Activated CD4-positive, alpha-beta T cell treated with anti-CD3 and anti-CD28 coated beads, Interleukin-2, Interleukin-4, amounts not matched to agents 100 ng/mL and 50 ng/mL, durations not matched to agents 16 hours and 8 hours (primary cell): ENCODE measurements at regions not wholly inside any gene's neighbourhood (a gene's known extent, or its start where the extent isn't known, plus 50 kb on each side); places are given as distances from the start of the nearest gene placed in this dataset.

Experiments
- DNase-seq: peaks from one replicate; pipeline ENCODE4 v3.0.0-alpha.2; 2020; ENCODE audit warnings: low spot score

- no peak for DNase-seq
Measured at GRCh38 chr3:90015688-90016356, 908.4 kb downstream of the EPHA3 start.

DNA sequence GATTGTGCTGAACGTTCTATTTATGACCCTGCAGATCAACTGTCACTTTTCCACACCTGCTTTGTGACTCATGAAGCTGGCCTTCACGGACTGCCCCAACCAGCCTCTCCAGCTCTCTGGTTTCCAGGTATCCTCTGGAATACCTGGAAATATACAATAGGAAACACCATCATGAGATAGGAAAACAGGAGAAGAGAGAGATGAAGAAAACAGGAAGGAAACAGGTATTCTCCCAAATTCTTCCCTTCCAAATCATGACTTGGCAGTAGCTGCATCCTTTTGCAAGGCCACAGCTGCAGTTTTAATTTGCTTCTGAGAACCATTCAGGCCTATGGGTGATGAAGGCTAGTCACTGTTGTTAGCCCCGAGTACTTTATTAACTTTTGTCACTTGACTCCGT lies 909.1 kb downstream of the EPHA3 start:
- no peak for DNase-seq

DNA sequence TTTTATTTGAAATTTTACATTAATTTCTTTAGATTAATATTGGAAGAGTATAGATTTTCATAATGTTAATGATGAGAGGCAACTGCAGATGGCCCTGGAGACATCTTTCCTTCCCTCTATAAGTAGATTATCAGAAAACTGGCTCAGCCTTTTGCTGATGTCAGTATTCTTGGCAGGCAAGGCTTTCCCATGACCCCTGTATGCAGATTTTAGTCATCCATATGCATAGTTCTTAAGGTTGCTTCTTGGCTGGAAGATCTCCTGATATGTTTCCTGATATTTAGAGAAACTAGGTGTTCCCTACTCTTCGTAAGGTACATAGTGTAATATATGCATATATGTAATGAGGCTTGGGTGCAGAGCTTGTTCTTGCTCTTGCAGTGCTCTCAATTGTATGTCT lies 911.4 kb downstream of the EPHA3 start:
- no peak for DNase-seq

- no peak for DNase-seq
Measured at GRCh38 chr3:90025019-90025418, 917.6 kb downstream of the EPHA3 start.

DNA sequence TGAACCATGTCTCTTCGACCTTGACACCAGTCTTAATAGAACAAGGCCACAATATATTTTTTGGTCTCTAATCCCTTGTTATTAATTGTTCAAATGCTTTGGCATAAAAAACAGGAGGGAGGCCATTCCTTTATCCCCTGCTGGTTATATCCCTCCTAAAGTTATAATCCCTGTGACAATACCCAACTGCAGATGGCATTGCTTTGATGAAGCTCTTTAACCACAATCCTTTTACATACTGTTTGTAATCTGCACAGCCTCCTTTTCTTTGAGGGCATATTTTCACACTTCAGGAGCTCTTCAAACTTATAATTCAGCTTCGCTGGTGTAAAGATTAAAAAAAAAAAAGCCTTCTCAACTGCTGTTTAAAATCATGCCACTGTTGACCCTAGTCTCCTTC lies 919.0 kb downstream of the EPHA3 start:
- DNase-seq = no peak

DNA sequence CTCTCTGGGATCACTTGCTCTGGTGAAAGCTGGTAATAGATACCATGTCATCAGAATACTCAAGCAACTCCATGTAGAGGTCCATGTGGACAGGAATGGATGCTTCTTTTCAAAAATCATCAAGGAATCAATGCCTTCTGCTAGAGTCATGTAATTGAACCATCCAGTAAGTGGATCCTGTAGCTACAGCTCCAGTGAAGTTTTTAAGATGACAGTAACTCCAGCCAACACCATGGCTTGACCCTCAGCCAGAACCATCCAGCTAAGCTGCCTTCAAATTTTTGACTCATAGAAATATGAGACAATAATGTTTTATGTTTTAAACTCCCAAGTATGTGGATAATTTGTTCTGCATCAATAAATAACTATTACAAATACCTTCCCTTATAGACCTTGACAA lies 923.7 kb downstream of the EPHA3 start:
- no peak for DNase-seq

DNA sequence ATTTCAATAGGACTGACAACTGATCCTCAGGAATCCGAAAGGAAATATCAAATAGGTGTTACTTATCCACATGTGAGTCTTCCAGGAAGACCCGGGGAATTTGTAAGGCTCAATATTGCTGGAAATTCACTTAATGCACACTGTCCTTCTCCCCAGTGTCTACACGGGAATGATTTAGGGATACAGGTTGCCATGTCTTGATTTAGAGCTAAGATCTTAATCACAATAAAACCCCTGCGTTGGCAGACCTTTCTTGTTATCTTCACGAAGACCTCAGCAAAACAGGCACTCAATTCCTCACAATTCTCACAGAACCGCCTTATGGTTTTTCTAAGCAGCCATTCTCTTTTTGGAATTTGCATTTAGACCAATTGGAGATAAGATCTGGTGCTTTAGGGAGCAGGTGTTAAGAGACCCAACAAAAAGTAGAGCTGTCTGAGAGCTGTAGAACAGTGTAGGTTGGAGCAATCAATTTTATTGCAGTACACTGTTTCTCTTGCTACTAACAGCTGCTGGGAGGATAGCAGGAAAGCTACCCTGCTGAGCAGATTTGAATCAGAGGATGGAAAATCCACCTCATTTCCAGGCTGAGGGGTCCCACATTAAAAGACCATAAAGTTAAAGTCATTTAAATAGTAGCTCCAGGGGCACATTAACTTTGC lies 925.7 kb downstream of the EPHA3 start:
- no peak for DNase-seq

DNA sequence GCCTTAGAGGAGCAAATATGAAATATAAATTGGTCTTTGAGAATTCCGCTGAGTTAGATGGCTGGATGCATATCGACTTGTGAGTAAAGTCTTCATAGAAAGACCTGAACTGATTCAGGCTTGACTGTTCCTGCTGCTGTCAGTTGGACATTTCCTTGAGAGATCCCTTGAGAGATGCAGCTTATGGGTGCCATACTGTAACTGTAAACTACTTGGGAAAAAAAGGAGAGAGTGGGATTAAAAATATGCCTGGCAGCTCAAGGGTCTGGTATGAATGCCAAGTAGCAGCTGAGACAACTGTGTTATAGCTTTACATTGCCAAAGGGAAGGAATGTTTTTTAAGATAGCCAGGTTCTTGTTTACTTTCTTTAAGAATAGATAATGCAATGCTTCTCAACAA lies 926.6 kb downstream of the EPHA3 start:
- DNase-seq = no peak

GRCh38 chr3:90035643-90036042 lies 928.2 kb downstream of the EPHA3 start:
- DNase-seq = no peak

DNA sequence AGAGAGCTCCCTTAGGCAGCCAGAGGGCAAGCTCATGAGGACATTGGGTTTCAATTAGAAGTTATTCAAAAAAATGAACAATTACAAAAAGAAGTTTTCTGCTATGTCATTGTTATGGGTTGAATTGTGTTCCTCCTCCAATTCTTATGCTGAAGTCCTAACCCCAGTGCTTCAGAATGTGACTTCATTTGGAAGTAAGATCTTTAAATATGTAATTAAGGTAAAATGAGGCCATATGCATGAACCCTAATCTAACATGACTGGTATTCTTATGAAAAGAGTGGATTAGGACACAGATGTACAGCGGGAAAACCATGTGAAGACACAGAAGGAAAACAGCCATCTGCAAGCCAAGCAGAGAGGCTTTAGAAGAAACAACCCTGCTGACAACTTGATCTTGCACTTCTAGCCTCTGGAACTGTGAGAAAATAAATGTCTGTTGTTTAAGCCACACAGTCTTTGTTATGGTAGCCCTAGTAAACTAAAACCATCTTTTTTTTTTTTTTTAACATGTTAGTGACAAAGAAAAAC lies 929.6 kb downstream of the EPHA3 start:
- DNase-seq = no peak

- DNase-seq = no peak
Measured at GRCh38 chr3:90039994-90040393, 932.6 kb downstream of the EPHA3 start.

DNA sequence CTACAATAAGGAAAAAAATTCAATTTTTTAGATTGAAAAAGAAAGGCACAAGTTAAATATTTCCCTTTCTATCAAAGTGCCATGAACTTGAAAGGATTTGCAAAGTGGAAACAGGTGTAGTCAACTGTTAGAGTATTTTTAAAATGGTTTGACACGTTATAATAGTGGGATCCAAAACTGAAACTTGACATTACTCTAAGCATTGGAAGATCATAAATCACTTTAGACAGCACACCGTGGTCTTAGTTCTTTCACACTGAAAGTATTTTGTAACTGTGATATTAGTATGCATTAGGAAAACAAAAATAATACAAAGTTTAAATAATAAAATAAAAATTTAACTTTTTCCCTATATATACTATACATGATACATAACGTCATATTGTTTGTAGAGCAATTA lies 933.1 kb downstream of the EPHA3 start:
- no peak for DNase-seq

DNA sequence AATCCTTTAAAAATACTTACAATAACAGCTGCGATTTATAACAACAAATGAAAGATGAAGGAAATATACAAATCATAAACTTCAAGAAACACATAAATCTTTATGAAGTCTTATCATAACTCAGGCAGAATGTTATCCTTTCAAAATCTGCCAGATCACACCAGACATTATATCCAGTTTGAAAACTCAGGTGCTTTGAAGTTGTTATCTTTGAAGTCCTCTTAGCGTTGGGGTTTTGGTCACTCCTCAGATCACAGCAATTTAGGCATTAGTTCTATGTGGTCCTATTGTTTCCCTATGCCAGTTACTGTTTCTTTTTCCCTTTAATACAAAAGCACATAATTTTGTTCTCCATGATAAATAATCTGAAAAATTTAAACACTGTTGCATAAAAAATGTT lies 934.6 kb downstream of the EPHA3 start:
- no peak for DNase-seq

GRCh38 chr3:90043287-90043686 lies 935.9 kb downstream of the EPHA3 start:
- DNase-seq = no peak

DNA sequence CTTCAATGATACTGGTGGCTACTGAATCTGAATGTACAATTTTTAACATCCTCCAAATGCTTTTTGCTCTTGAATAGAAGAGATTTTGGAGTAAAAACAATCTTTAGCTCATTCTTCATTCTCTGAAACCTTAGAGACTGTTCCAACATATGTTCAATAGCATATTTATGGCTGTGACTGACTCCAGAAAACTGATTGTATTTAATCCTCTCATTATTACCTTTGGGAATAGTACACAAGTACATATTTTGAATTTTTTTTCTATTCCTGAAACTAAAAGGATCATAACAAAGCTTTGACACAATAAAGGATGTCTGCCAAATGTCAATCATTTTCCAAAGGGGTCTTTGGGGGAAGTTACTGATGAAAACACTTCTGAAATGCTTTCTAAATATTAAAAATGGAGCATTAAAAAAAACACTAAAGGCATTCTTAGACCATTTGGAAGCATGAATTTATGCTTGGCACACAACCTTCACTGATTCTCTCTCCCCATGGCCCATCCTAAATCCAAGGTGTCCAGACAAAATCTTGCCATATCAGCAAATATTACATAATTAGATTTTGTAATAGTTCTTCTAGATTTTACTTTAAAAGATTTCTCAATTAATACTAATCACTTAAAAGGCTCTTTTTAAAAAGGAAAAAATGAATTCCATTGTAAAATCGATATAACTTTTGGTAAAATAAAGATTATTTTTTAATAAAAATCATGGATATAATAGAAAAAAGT lies 936.8 kb downstream of the EPHA3 start:
- no peak for DNase-seq

- no peak for DNase-seq
Measured at GRCh38 chr3:90052425-90052950, 945.1 kb downstream of the EPHA3 start.

DNA sequence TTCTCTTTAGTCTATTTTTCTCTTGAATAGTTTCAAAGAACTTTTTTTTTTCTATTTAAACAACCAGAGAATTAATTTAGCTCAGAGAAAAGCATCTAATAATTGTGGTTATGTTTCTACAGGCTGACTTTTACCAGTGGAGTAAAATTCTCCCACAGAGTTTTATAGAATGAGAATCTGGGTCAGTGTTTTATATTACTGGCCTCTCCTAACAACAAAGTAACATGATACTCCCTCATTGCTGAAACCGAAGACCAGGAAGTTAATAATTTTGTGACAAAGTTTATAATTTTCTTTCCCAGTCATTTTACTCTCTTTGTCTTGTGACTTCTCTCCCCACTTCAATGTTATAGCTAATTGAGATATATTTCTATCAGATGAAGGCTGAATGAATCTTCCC lies 946.9 kb downstream of the EPHA3 start:
- no peak for DNase-seq

GRCh38 chr3:90055666-90056065 lies 948.2 kb downstream of the EPHA3 start:
- no peak for DNase-seq

DNA sequence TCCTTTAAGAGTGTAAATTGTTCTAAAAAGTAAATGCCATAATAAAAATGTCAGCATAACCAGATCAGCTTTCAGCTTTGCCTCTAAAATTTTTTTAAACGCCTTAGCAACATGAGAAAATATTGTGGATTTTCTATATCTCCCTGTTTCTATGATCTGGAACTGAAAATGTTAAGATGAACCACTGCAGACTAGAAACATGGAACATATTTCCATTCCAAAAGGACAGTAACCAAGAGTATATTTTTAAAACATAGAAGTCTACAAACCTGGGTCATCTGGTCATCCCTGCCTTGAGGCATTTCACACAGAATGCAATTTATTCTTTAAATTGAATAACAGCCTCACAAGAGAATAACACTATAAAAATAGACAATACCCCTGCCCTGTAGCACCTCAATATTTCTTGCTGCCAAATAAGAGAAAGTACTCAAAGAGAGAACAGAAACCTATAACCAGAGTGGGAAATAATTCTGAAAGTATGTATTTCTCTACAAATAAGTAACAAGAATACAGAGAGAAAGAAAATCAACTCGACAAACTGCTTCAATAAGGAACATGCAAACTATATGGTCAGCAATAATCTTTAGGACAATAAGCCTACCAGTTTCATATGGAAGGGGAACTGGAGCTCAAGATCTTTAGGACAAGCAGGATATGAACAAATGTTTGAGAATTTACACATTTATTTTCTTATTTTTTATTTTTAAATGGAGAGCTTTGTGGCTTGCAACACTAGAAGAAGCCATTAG lies 949.0 kb downstream of the EPHA3 start:
- DNase-seq = no peak

DNA sequence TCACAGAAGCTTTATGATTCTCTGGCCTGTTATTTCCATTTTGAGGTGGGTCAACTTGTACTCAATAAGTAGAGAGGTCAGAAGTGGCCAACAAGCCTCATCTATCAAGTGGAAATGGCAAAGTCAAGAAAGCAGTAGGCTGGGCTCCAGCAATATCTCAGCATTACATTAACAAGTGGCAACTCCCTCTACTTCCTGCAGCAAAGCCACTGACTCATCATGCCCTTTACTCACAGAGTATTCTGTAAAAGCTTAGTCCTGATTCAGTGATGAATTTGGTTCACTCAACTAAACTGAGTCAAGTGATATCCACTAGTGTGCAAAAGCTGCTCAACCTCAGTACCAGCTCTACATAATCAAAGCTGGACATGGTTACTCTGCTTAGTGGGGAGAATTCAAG lies 954.6 kb downstream of the EPHA3 start:
- no peak for DNase-seq

- DNase-seq = no peak
Measured at GRCh38 chr3:90062631-90063200, 955.3 kb downstream of the EPHA3 start.

DNA sequence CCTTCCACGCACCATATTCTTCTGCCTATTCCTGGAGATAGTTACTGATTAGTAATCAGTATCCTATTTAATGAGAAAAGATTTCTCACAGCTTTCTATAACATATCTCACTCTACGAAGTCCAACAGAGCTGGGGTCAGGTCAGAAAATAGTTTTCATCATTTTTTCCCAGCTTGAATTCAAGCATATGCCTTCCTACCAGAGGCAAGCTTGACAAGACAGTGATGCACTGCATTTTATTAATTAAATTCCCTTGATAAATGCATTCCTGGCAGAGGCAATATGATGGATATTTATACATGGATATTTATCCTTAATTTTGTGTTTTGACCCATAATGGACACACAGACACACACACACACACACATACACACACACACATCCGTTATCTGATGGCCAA lies 961.4 kb downstream of the EPHA3 start:
- no peak for DNase-seq
